Heart left ventricle (tissue), 16 donors: ENCODE measurements at regions not wholly inside any gene's neighbourhood (a gene's known extent, or its start where the extent isn't known, plus 50 kb on each side); places are given as distances from the start of the nearest gene placed in this dataset.

ENCODE experiments used
- ATAC-seq, 4 donors: fragments of 200-7000 bp; cut with Tn5 transposase; one replicate each; pipeline ENCODE4 v1.9.1; 2020 to 2022; ENCODE audit warnings: moderate library complexity in 4 of 4, mild to moderate bottlenecking in 3 of 4, moderate number of reproducible peaks in 1 of 4
- DNase-seq, 5 donors: peaks; one replicate each; pipeline ENCODE4 v3.0.0-alpha.2; 2020
- H3K27ac ChIP-seq, 12 donors: fragments of 200-600 bp; sonication (generic) in 4 of 12; one replicate each; pipeline versions ENCODE4 v1.5.0 to v1.8.0; 2016 to 2022; ENCODE audit warnings: mild to moderate bottlenecking in 2 of 12
- H3K27me3 ChIP-seq, 9 donors: fragments of 200-600 bp; sonication (generic) in 2 of 9; one replicate each; pipeline versions ENCODE4 v1.5.1 to v1.8.0; 2016 to 2022; ENCODE audit warnings: mild to moderate bottlenecking in 3 of 9
- H3K36me3 ChIP-seq, 9 donors: fragments of 200-600 bp; sonication (generic) in 2 of 9; one replicate each; pipeline versions ENCODE4 v1.5.0 to v1.8.0; 2018 to 2022; ENCODE audit warnings: mild to moderate bottlenecking in 2 of 9
- H3K4me1 ChIP-seq, 12 donors: fragments of 200-600 bp; sonication (generic) in 4 of 12; one replicate each; pipeline versions ENCODE4 v1.5.0 to v1.8.0; 2016 to 2022; ENCODE audit warnings: mild to moderate bottlenecking in 3 of 12
- H3K4me3 ChIP-seq, 12 donors: fragments of 200-600 bp; sonication (generic) in 4 of 12; one replicate each; pipeline versions ENCODE4 v1.5.0 to v1.8.0; 2017 to 2022; ENCODE audit warnings: mild to moderate bottlenecking in 9 of 12, moderate library complexity in 4 of 12
- H3K9me3 ChIP-seq, 12 donors: fragments of 200-600 bp; sonication (generic) in 4 of 12; one replicate each; pipeline versions ENCODE4 v1.5.0 to v1.8.0; 2016 to 2022; ENCODE audit warnings: mild to moderate bottlenecking in 1 of 12
- CTCF ChIP-seq, 12 donors: fragments of 200-600 bp; sonication (generic) in 4 of 12; IDR thresholded peaks; one replicate each; pipeline versions ENCODE4 v1.5.0 to v1.8.0; 2018 to 2022; ENCODE audit warnings: antibody characterized with exemption in 12 of 12, mild to moderate bottlenecking in 5 of 12
- POLR2A ChIP-seq, 2 donors: fragments of 450-650 bp; IDR thresholded peaks; one replicate each; pipeline ENCODE4 v1.6.1; 2017; ENCODE audit warnings: antibody characterized with exemption in 2 of 2, mild to moderate bottlenecking in 2 of 2, moderate library complexity in 2 of 2
- WGBS, 4 donors: extraction: QIAGEN DNeasy Blood & Tissue Kit in 2 of 4; methylation state at CpG; one replicate each; pipeline versions ENCODE4 v1.1.5 to v1.1.7; 2013 to 2018; 5-methylcytosine and 5-hydroxymethylcytosine counted together
- intact Hi-C, 10 donors: fragments of 100-400 bp; cut with DNase I; formaldehyde crosslinking; loops; one replicate each; pipeline versions ENCODE4 v1.11.1 to v1.14.2; 2022
- donor health status: ischemic (EF 13 %, LVEDD 7.1; RV severe dilation, severe dysfunction).
- donor health status: healthy with polysubstance abuse.
- donor health status: DM: no; HTN: yes; CAD: no.
- donor health status: DM: no; HTN: no; CAD: no.
- donor health status: ischemic (EF 25% LVEDD 6.9; RV normal size, moderate dysfunction).
- donor health status: ischemic (EF 25% LVEDD 5.7; RV mildly dilated, moderate dysfunction).
- donor health status: healthy.
- donor health status: DM: yes; HTN: yes; CAD: no.
- donor health status: ischemic (EF 35%, LVEDD 5.7; RV mildly dilated, moderate dysfunction).
- donor health status: nonischemic (EF 11% LVEDD 7.7; RV severe dilation, severe dysfunction).
- donor health status: DM: yes; HTN: yes; CAD: no.
- donor health status: PGD.
- donor health status: ischemic (EF 29% LVEDD 5.4; RV normal size, mild dysfunction).
- donor health status: nonischemic (EF 23%, LVEDD 6.1; RV moderate dilation, normal function).

DNA sequence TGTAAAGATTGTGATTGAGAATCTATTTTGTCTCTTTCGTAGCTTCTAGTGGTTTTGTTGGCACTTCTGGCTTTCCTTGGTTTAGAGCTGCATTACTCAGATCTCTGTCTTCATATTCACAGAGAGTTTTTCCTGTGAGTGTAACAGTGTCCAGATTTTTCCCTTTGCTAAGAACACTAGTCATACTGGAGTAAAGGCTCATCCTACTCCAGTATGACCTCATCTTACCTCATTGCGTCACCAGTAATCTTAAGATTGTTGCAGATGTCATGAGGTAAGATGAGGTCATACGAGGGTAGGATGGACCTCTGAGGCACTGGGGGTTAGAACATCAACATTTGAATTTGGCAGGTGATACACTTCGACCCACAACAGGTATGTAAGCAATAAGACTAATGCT, 461.2 kb downstream of the FLRT2 start:
- no peak for TF ChIP-seq CTCF (IDR thresholded peaks at IDR 0.05)
- TF ChIP-seq POLR2A (IDR thresholded peaks at IDR 0.05) = no peak
- Histone ChIP-seq H3K27ac (no peak overlapping the region), H3K4me3 (no peak overlapping the region), H3K36me3 (no peaks in the 10 kb centered on the region), H3K27me3 (no peaks in the 10 kb centered on the region), H3K9me3 (no peaks in the 10 kb centered on the region), H3K4me1 (no peaks in the 10 kb centered on the region)
- DNase-seq (no peak), ATAC-seq (no peak)
- WGBS, 4 donors = 79 to 82% (median 79%) methylated on average over 4 of the region's 4 CpGs
- intact Hi-C loops = no loop called here

GRCh38 chr14:85987907-85988306, 458.0 kb downstream of the FLRT2 start:
- H3K36me3 ChIP-seq = no peaks in the 10 kb centered on the region
- no peaks in the 10 kb centered on the region for H3K9me3 ChIP-seq
- H3K27me3 ChIP-seq = no peaks in the 10 kb centered on the region
- intact Hi-C loops = no loop called here
- DNase-seq (no peak), ATAC-seq (no peak)
- no peak overlapping the region for H3K27ac ChIP-seq
- no peak overlapping the region for H3K4me3 ChIP-seq
- TF ChIP-seq CTCF (IDR thresholded peaks at IDR 0.05) (no peak), POLR2A (IDR thresholded peaks at IDR 0.05) (no peak)
- WGBS, 4 donors = 77 to 83% (median 79%) methylated on average over 5 of the region's 5 CpGs
- H3K4me1 ChIP-seq = no peaks in the 10 kb centered on the region

- 83 to 95% (median 91%) methylated on average over 1 of the region's 1 CpG for WGBS, 4 donors
- ATAC-seq = no peak
- H3K4me3 ChIP-seq = no peak overlapping the region
- H3K27me3 ChIP-seq = no peaks in the 10 kb centered on the region
- no peaks in the 10 kb centered on the region for H3K9me3 ChIP-seq
- H3K27ac ChIP-seq = no peak overlapping the region
- no peaks in the 10 kb centered on the region for H3K4me1 ChIP-seq
- intact Hi-C loops = no loop called here
- TF ChIP-seq CTCF (IDR thresholded peaks at IDR 0.05) = no peak
- no peak for TF ChIP-seq POLR2A (IDR thresholded peaks at IDR 0.05)
- DNase-seq = no peak
- H3K36me3 ChIP-seq = no peaks in the 10 kb centered on the region
Measured at GRCh38 chr14:85987292-85987691, 457.3 kb downstream of the FLRT2 start.

DNA sequence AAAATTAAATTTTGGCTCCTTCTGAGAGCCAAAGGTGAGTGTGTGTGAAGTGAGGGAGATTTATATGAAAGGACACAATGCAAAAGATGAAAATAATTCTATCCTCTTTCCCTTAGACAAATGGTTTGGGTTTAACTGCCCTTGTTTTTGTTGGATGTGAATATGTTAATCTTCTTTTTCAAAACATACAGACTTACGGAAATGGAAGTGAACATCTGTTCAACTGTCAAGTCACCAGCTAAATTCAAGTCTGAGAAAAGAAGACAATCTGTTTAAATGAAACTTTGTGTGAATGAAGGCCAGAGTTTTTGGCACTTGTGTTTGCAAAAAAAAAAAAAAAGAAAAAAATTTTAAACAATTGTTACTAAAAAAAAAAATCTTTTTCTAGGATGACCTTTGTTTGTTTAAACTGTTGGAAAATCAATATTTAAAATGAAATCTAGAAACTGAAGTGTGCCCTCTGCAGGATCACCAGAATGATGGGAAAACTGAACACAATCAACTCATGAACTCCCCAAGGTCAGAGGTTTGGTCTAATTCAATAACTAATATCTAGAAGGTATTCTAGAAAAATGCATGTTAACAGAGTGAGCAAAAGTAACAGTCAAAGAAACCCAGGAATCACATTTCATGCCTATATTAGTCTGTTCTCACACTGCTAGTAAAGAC, 448.8 kb downstream of the FLRT2 start:
- intact Hi-C loops = no loop called here
- H3K9me3 ChIP-seq = peaks cover 0 to 11% (median 0%) of the 10 kb centered on the region in 12 donors
- no peak for DNase-seq
- no peaks in the 10 kb centered on the region for H3K27me3 ChIP-seq
- H3K36me3 ChIP-seq = no peaks in the 10 kb centered on the region
- WGBS, 4 donors = 63 to 71% (median 69%) methylated on average over 1 of the region's 1 CpG
- H3K4me3 ChIP-seq = no peak overlapping the region
- no peak for ATAC-seq
- TF ChIP-seq POLR2A (IDR thresholded peaks at IDR 0.05) (no peak), CTCF (IDR thresholded peaks at IDR 0.05) (peak in 1 of 12 donors; percentile 9)
- no peak overlapping the region for H3K27ac ChIP-seq
- no peaks in the 10 kb centered on the region for H3K4me1 ChIP-seq
